GM12874 (cell line): ENCODE measurements at regions not wholly inside any gene's neighbourhood (a gene's known extent, or its start where the extent isn't known, plus 50 kb on each side); places are given as distances from the start of the nearest gene placed in this dataset.

ENCODE experiments used
- CTCF ChIP-seq: IDR thresholded peaks from 2 replicates; pipeline ENCODE4 v1.5.1; 2011; ENCODE audit warnings: low read depth, mild to moderate bottlenecking, control low read depth, low read length, moderate library complexity; ENCODE audit not compliant: insufficient read depth

- no peak for TF ChIP-seq CTCF
These were observed 415.9 kb downstream of the CD83 start for GRCh38 chr6:14533446-14533845.

- no peak for TF ChIP-seq CTCF
These were observed 419.5 kb downstream of the CD83 start for GRCh38 chr6:14537030-14537429.

- TF ChIP-seq CTCF, result no peak
These were observed 422.7 kb downstream of the CD83 start for GRCh38 chr6:14540276-14540675.

- no peak for TF ChIP-seq CTCF
These were observed 423.4 kb downstream of the CD83 start for GRCh38 chr6:14540810-14541540.

- no peak for TF ChIP-seq CTCF
These were observed 425.2 kb downstream of the CD83 start for GRCh38 chr6:14542670-14543366.

- TF ChIP-seq CTCF, result no peak
These were observed 426.5 kb downstream of the CD83 start for GRCh38 chr6:14543971-14544585.

- TF ChIP-seq CTCF, result no peak
These were observed 427.1 kb downstream of the CD83 start for GRCh38 chr6:14544666-14545065.
